GM19328 (cell line): ENCODE measurements at regions not wholly inside any gene's neighbourhood (a gene's known extent, or its start where the extent isn't known, plus 50 kb on each side); places are given as distances from the start of the nearest gene placed in this dataset.

Experiments
- ATAC-seq: cut with Tn5 transposase; IDR thresholded peaks from one replicate; pipeline ENCODE4 v1.9.1; 2021; ENCODE audit warnings: mild to moderate bottlenecking, moderate library complexity; ENCODE audit not compliant: unreplicated experiment

DNA sequence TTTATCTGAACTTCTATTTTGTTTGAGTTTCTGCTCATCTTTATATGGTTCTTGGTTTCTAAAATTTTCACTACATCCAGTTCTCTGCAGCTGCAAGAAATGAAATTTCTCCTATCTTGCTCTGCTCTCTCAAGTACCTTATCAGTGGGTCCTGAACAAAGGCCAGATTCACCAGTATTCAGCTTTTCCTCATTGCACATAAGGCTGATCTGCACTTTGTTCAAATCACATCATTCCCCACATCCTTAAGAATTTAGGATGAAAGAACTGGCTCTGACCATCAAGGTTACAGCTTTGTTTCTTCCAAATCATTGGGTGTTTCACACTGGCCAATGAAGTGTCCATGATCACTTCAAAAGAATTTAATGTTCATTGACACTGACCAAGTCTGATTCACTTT is 211.4 kb downstream of the GRIN2B start:
- ATAC-seq, result no peak

DNA sequence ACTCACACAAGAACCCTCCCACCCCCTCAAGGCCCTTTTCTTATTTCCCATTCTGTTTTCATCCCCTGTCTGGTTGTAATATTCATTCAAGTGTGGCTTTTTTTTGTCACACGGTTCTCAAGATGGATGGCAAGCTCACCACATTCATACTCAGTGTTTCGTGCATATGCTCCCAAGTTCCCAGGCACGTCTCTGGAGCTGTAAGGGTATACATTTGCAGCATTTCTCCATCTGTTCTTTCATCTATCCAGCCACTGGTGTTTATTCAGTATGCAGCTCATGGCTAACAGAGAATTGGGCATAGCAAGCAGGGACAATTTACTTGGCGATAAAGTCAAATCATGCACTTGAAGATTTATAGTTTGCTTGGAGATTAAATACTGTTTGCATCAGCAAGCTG is 212.1 kb downstream of the GRIN2B start:
- no peak for ATAC-seq

DNA sequence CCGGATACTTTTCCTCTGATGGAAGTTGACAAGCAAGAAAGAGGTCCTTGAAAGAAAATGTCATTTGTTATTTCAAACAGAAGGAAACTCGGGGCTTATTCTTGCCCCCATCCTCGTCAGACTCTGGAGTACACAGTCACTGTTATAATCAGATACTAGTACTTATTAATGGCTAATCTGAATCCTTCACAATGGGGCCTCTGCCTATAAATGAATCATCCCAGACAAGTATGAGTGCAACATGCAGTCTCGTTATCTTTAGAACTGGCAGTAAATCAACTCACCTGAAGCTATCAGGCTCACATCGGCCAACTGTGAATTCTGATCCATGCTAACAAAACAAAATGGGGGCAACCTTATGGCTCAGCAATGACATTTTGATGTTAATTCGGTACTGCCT is 216.7 kb downstream of the GRIN2B start:
- ATAC-seq, result no peak

DNA sequence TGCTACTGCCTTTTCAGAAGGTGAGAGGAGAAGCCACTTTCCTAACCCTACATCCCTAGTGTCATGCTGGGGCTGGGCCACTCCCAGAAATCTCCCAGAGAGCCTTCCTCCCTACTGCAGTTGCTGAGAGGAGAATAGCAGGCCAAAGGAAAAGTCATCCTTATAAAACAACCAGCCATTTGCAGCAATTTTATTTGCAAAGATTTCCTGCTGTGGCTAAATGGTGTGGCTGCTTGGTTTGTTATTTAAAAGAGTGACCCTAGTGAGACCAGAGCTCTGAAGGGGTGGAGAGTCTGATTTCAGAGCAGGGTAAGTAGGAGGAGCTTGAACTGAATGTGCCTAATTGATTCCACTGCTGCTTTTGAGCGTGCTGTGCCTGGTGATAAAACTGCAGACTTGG is 232.0 kb downstream of the GRIN2B start:
- no peak for ATAC-seq

DNA sequence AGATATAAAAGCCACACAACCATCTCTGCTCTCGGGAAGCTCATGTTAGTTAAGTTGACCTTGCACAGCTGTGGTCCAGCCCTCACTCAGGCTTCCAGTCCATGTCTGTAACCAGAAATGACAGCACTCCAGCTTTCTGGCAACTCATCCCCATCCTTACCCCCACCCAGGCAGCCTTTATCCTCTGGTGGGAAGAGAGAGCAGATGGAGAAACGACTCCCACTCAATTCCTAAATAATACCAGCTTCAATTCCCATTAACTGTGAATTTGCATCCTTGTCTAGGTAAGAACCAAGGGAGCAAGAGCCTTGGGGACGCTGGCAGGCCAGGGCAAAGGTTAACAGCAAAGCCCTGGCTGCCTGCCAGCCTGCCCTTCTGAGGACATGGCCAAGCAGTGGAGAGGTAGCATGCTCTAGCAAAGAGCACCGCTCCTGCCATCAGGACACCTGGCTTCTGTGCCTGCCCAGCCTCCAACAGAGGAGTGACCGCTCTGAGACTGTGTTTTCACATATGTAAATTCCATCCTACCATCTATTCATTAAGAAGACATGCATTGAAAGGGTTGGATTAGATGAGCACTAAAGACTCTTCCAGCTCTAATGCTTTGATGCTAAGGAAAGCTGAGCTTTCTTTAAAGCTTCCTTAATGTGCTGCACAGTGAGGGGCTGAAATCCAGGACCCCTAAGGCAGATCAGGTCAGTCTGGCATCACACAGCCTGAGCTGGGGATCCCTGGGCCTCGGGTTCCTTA is 236.1 kb downstream of the GRIN2B start:
- ATAC-seq, result no peak

DNA sequence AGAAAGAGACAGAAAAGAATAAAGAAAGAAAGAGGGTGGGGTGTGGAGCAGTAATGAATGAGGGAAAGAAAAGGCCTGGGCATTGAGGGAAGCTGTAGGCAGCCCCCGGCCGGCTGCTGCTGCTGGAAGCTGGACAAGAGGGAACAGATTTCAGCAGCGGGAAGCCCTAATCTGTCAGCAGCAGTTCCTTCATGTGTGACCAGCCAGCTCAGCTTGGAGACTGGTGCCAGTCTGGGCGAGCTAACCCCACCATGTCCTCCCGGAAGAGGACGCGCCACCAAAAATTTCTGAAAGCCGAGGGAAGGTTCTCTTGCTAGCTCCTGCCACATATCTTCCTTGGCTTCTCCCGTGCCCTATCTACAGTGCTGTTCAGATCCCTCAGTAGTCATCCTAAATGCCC is 236.8 kb downstream of the GRIN2B start:
- no peak for ATAC-seq

DNA sequence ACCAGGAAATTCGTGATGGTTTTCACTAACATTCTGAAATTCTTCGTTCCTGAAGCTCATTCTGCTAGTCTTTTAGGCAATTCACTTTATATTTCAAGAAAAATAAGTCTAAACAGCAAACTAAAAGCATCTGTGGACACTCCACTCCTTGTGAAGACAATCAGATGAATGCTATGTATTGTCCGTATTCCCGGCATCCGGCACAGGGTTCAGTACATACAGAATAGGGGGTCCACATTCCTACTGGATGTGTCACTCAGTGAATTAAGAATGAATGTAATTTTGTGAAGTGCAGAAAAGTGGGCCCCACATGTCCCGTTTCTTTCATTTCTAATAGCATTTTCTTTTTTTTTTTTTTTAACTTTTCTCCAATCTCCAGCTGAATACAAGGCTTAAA is 241.3 kb downstream of the GRIN2B start:
- no peak for ATAC-seq

DNA sequence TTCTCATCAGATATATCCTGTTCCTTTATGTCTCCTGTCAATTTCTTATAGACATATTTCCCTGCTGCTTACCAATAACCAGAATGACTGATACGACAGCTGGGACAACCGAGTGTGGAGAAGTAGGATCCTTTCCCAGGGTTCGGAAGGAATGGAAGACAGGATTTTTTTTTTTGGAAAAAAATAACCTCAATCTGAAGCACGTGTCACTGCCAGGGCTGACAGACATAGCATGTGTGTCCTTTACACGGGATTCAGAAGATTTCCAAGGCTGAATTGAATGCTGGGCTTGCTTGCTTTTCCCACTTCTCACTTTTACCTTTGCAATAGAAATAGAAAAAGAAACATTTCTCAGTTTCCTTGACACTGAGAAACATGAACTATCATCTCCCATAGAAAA is 245.7 kb downstream of the GRIN2B start:
- no peak for ATAC-seq

DNA sequence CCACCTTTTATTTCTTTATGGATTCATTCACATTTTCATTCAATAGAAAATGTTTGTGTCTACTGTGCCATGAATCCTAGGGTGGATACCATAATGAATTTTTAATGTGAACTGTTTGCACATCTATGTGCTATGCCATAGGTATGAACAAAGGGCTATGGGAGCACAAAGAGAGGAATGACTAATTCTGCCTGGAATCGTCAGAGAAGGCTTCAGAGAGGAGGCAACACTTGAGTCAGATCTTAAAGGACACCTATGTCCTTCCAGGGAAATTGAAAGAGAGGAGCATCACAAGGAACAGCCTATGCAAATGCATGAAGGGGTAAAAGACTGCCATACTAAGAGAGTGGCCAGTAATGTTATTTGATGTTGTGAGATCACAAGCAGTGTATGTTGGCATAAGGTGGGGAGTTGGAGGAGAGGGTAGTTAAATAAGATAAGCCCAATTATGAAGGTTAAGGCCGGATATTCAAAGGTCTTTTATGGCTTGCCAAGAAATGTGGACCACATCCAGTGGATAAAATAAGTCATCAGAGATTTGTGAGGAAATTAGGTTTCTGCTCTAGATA is 246.7 kb downstream of the GRIN2B start:
- ATAC-seq, result no peak

DNA sequence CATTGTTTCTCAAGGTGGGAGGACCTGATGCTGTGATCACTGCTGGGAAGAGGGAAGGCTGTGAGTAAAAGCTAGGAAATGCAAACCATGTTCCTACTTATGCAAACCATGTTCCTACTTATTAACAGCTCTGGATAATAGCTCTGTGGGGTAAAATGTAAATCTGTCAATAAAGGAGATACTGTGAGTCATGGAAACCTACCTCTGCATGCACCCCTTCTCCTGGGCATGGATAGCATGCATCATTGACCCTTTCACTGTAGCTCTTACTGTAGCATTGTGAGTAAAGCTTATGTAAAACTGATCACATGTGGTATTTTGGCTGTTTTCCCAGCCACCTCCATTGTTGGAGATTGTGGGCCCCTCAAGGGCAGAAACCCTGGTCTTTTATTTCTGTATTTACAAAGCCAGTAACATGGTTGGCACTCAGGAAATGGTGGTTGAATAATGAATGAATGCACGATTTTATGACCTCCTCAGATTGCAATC is 253.7 kb downstream of the GRIN2B start:
- ATAC-seq, result no peak

DNA sequence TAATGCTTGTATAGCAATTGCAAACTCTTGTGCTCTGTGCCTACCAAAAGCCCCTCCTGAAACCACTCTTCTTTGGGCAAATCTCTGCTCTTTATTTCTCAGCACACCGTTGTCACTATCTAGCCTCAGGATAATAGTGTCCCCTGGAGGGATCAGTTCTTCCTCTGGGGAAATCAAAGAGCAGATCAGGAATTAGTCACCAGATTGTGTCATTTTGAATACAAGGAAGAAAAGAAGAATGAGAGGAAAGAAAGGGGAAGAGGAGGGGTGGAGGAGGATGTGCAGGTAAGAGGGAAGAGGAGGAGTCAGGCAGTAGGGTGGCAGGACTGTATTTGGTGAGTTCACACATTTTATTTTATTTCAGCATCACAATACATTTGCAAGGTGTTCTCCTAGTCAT is 256.4 kb downstream of the GRIN2B start:
- ATAC-seq, result no peak

DNA sequence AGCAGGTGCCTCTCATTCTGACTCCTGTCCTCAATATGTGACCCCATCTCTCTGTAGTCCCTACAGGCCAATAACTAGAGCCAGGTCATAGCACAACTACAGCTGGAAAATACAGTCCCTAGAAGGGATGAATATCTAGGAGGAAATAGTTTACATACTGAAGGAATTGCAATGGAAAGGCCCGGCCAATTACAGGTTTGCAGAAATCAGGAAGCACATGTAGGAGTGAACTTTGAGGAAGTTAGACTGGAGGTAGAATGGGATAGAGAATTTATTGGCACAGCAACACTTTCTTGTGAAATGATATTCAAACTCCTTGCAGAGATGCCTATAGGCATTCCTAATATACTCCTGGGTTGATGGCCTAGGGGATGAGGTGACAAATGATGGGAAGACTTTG is 257.3 kb downstream of the GRIN2B start:
- no peak for ATAC-seq

DNA sequence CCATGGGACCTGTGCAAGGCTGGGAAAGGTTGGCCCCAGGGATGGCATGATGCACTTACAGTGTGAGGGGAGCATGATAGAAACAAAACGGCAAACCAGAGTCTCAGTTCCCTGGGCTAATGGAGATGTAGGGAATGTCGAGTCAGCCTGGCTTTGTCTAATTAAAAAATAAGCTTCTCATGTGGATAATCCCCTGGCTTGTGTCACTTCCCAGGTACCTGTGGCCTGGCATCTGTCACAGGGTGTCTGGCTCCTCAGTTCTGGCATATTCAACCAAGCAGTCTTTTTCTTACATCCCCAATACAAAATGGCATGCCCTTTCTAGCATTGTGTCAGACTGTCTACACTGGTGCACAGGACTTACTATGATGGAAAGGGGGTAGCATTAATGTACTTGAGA is 261.4 kb downstream of the GRIN2B start:
- ATAC-seq, result no peak

DNA sequence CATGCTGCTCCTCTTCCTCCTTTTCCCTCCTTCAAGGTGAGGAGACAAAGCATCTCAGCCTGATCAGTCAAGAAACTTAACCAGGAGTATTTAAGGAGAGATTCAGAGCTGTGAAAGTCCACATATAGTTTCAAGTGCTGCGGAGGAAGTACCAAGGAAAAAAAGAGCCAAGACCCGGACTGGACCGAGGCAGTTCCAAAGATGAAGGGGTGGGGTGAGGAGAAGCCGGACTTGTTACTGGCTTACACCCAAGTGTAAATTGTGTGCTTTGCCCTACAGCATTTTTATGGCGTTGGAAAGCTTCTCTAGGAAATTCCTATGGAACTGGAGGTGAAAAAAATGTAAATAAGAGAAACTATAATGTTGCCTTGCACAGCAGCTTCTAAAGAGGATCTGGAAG is 263.1 kb downstream of the GRIN2B start:
- ATAC-seq, result no peak

DNA sequence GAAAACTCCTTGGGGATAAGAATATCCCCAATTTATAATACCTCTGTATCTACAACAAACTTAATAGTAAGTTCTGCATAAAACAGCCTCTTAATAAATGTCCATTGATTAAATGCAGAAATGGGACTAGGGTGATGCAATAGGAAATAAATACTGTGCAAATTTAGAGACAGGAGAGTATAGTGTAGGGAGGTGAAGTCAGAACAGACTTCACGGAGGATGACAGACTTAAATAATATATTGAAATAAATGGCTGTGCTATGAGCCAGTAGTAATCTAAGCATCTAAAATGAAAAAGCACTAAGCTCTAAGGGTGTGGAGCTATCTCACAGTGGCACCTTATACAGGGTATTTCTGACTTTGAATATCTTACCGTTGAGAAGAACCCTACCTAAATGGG is 265.3 kb downstream of the GRIN2B start:
- ATAC-seq, result no peak

DNA sequence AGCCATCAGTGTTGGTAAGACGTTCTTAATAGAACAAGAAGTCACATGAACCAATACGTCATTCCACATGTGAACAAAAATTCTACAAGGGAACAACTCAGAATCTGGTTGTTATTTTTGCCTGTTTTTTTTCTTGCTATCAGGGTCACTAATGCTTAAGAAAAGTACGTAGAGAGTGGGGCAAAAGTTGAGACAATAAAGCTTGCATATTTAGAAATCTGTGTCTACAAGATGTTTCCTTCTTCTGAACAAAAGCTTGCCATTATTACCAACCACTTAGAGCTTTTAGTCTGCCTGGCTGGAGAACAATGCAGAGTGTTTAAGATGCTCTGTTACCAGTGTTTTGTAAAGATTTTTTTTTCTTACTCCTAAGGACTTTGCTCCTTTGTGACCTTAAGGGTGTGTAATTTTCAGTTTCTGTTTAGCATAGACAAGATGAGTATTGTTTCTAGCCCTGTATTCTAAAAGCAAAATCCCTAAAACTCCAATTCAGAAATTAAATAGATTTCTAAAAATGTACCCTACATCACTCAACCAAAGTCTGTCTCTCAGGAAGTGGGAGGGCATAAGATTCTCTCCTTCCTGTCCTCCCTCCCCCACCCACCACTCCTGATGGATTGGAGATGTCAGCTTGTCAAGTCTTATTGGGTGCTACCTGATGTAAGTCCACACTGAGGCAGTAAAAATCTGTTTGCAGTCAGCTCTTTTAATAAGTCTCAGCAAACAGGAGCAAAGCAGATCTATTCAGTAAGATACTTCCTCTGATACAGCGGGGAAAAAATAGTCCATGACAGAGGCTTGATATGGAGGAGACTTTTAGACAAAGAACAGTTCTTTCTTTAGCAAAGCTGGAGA is 267.6 kb downstream of the GRIN2B start:
- no peak for ATAC-seq

DNA sequence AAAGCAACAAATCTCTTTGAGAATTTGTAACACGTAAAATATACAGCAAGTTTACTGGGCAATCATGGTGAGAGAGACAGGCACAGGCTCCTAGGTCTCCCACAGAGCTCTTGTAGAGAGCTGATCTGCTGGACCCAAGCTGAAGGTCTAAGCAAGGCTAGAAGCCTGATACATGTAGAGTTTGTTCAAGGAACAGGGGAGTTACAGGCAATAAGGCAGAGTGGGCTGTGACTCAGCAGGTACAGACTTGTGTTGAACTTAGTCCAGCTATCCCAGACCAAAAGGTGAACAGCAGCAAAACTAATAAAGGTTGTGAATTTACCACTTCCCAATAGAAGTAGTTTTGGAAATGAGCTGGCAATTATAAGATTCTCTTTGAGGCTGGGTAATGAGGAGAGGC is 273.6 kb downstream of the GRIN2B start:
- no peak for ATAC-seq

DNA sequence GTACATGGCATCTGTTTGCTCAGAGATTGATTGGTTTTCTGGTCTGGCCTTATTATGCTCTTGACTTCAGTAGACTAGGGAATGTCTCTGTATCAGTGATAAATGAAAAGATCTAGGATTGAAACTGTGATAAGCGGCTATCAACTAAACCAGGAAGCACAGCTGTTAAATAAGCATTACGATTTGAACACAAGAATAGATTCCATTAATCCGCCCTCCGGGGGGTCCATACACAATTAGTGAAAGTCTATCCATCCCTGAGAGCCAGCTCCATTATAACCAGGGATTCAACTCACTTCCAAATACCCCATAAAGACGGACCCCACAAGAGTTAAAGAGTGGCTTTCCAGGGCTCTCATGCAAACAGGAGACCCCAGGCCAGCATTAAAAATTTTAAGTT is 279.0 kb downstream of the GRIN2B start:
- ATAC-seq, result no peak

DNA sequence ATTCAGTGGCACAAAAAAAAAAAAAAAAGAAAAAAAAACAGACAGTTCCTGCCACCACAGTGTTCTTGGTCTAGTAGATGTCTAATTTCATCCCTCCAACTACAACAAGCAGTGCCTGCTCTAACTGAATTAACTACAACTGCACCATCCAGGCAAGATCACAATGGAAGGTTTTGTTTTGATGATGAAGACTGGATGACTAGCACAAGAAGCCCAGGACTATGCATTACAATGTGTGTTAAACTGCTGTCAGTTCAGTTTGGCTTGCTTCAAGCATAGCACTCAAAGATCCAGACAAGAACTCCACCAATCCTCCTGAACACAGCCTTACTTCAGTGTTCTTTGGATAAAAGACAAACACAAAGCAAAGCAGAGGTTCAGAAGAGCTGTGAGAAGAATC is 279.9 kb downstream of the GRIN2B start:
- no peak for ATAC-seq

DNA sequence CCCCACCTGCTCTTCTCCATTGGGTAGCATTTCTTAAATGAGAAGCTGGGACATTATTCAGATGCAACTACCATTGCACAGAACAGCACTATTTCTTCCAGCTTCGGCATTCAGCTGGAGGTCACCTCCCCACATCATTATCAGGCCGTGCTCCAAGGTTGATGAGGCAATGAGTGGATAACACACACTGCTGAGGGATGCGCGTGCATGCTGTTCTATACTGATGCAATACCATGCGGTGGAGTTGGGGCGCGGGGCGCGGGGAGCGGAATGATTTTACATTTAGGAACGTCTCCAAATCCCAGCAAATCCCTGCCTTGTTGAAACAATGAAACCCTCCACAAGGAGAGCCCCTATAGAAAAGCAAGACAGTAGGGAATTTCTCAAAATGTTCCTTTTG is 283.4 kb downstream of the GRIN2B start:
- no peak for ATAC-seq

DNA sequence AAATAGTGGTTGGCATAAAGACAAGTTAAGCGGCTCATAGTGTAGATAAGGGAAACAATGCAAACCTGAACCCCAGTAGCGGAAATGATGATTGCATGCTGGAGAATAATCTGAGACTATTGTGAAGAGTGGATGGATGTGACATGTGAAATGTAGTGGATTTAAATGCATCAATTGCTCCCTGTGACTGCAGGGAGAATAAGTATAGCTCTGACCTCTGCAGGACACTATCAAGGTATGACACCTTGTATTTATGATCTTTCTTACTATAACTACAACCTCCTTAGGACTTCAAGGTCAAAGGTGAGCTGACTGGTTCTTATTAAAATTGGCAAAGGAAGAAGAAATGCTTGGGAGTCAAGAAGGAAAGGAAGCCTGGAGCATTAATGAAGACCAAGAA is 285.6 kb downstream of the GRIN2B start:
- ATAC-seq, result no peak

DNA sequence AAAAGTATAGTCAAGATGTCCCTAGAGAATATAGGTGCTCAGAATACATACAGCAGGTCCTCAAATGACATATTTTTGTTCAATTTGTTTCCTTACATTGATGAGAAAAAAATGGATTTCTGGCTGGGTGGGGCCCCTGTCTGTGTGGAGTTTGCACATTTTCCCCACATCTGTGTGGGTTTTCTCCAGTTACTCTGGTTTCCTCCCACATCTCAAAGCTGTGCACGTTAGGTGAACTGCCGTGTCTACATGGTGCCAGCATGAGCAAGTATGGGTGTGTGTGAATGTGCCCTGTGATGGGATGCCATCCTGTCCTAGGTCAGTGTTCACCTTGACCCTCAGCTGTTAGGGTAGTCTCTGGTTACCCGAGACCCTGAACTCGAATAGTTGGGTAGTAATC is 289.1 kb downstream of the GRIN2B start:
- no peak for ATAC-seq
